ENCODE measurements at regions not wholly inside any gene's neighbourhood (a gene's known extent, or its start where the extent isn't known, plus 50 kb on each side); places are given as distances from the start of the nearest gene placed in this dataset.

DNA sequence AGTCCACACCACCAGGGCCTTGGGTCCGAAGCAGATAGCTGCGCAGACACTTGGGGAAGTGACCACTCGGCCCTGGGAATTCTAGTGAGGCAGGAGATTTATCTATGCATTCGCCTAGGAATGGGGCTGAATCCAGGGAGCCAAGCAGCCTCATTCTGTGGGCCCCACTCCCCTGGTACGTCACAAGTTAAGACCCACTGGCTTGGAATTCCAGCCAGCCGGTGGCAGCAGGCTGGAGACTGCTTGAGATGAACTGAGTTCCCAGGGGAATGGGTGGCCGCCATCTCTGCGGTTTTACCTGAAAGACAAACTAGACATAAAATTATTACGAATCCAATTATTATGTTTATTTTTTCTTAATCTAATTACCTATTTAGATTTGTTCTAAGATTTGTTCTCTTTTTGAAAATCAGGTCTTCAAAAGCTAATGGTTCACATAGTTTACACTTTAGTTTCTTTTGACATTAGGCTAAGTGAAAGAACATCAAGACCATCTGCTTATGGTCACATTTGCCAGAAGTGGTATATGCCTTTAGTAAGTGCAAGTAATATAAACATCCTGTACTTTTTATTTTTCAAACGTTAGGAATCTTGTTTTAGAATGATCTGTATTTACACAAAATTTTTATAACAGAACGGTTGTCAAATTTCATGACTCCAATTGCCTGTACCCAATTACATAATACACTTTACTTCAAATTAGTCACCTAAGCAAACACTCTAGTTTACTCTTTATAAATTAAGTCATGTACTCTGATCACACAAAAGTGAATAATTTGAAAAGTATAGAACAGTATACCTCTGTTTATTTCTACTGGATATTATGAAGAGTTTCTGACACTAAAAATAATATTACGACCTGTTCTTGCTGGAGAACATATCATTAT is 74.4 kb downstream of the SLITRK6 start:
- no peak overlapping the region for H3K4me3 ChIP-seq (ENCODE audit: low read depth, low read length)
- TF ChIP-seq, protein P1, sequence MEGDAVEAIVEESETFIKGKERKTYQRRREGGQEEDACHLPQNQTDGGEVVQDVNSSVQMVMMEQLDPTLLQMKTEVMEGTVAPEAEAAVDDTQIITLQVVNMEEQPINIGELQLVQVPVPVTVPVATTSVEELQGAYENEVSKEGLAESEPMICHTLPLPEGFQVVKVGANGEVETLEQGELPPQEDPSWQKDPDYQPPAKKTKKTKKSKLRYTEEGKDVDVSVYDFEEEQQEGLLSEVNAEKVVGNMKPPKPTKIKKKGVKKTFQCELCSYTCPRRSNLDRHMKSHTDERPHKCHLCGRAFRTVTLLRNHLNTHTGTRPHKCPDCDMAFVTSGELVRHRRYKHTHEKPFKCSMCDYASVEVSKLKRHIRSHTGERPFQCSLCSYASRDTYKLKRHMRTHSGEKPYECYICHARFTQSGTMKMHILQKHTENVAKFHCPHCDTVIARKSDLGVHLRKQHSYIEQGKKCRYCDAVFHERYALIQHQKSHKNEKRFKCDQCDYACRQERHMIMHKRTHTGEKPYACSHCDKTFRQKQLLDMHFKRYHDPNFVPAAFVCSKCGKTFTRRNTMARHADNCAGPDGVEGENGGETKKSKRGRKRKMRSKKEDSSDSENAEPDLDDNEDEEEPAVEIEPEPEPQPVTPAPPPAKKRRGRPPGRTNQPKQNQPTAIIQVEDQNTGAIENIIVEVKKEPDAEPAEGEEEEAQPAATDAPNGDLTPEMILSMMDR (IDR thresholded peaks at IDR 0.05; ENCODE audit: low read depth, low read length) = no peak

- no peak overlapping the region for H3K4me3 ChIP-seq (ENCODE audit: low read depth, low read length)
- TF ChIP-seq, protein P1 (IDR thresholded peaks at IDR 0.05; ENCODE audit: low read depth, low read length) = no peak
Observed at GRCh38 chr13:85719749-85720148, 79.5 kb downstream of the SLITRK6 start.

- no peak overlapping the region for H3K4me3 ChIP-seq (ENCODE audit: low read depth, low read length)
- TF ChIP-seq, protein P1 (IDR thresholded peaks at IDR 0.05; ENCODE audit: low read depth, low read length) = no peak
Observed at GRCh38 chr13:85717921-85718320, 81.3 kb downstream of the SLITRK6 start.

GRCh38 chr13:85710545-85710944 is 88.7 kb downstream of the SLITRK6 start:
- TF ChIP-seq, protein P1 (IDR thresholded peaks at IDR 0.05; ENCODE audit: low read depth, low read length) = no peak
- no peak overlapping the region for H3K4me3 ChIP-seq (ENCODE audit: low read depth, low read length)

- TF ChIP-seq, protein P1 (IDR thresholded peaks at IDR 0.05; ENCODE audit: low read depth, low read length) = no peak
- H3K4me3 ChIP-seq (ENCODE audit: low read depth, low read length) = no peak overlapping the region
Observed at GRCh38 chr13:85709721-85710120, 89.5 kb downstream of the SLITRK6 start.

GRCh38 chr13:85709072-85709471 is 90.1 kb downstream of the SLITRK6 start:
- no peak overlapping the region for H3K4me3 ChIP-seq (ENCODE audit: low read depth, low read length)
- TF ChIP-seq, protein P1 (IDR thresholded peaks at IDR 0.05; ENCODE audit: low read depth, low read length) = no peak

DNA sequence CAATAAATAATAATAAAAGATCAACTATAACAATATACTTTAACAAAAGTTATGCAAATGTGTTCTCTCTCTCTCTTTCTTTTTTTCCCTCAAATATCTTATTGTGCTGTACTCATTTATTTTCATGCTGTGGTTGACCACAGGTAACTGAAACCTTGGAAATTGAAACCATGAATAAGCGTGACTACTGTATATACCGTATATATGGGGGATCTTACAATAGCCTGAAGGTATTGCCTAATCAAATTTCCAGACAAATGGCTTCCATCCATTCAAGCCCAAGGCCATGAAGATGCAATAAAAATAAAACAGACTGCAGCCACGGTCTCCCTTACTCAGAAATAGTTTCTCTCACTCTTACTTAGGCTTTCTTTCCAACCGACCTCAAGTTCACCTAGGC is 98.3 kb downstream of the SLITRK6 start:
- TF ChIP-seq, protein P1 (IDR thresholded peaks at IDR 0.05; ENCODE audit: low read depth, low read length) = no peak
- H3K4me3 ChIP-seq (ENCODE audit: low read depth, low read length) = no peak overlapping the region
